HEK293 (cell line): ENCODE measurements at regions not wholly inside any gene's neighbourhood (a gene's known extent, or its start where the extent isn't known, plus 50 kb on each side); places are given as distances from the start of the nearest gene placed in this dataset.

ENCODE experiments used
- CTCF ChIA-PET: fragments of 350-600 bp; formaldehyde crosslinking; extraction: SDS; loops from one replicate; lab custom pipeline; 2021; ENCODE audit warnings: antibody characterized with exemption; lab: Yijun Ruan, JAX
- POLR2A ChIA-PET: fragments of 300-600 bp; formaldehyde crosslinking; extraction: SDS; loops from one replicate; lab custom pipeline; 2020; ENCODE audit warnings: antibody characterized with exemption, inconsistent platforms; lab: Yijun Ruan, JAX
- H3K27ac ChIP-seq: fragments of 200-500 bp; sonication (Bioruptor generic); 2 replicates; pipeline ENCODE4 v1.5.1; 2014; ENCODE audit warnings: low read depth, low read length, control low read depth, inconsistent platforms; ENCODE audit errors: extremely low read depth
- H3K36me3 ChIP-seq, 2 experiments: fragments of 200-500 bp in 1 of 2; sonication (Bioruptor generic) in 1 of 2; 1 replicate in 1 of 2; 2 replicates in 1 of 2; pipeline ENCODE4 v1.5.1; 2014 to 2017; ENCODE audit warnings: inconsistent platforms in 2 of 2, low read length in 2 of 2; ENCODE audit not compliant: control insufficient read depth in 2 of 2, insufficient read depth in 1 of 2
- H3K4me1 ChIP-seq: fragments of 200-500 bp; sonication (Bioruptor generic); 2 replicates; pipeline ENCODE4 v1.5.1; 2014; ENCODE audit warnings: mild to moderate bottlenecking, low read length, inconsistent platforms; ENCODE audit not compliant: control insufficient read depth, insufficient read depth
- H3K4me3 ChIP-seq: 2 replicates; pipeline ENCODE4 v1.5.1; 2011; ENCODE audit warnings: low read depth, mild to moderate bottlenecking, control low read depth, low read length, moderate library complexity
- H3K9me3 ChIP-seq: fragments of 200-500 bp; sonication (Bioruptor generic); 2 replicates; pipeline ENCODE4 v1.5.1; 2014; ENCODE audit warnings: low read depth, low read length, inconsistent platforms; ENCODE audit not compliant: control insufficient read depth, insufficient read depth
- EGR2 ChIP-seq: fragments of 450-650 bp; formaldehyde crosslinking; IDR thresholded peaks from 2 replicates; pipeline ENCODE4 v1.5.1; 2016; ENCODE audit warnings: low read depth, missing biosample characterization, missing genetic modification characterization
- KLF8 ChIP-seq: fragments of 450-650 bp; formaldehyde crosslinking; IDR thresholded peaks from 2 replicates; pipeline ENCODE4 v1.5.1; 2016; ENCODE audit warnings: missing biosample characterization, missing genetic modification characterization
- SETDB1 ChIP-seq: IDR thresholded peaks from one replicate; pipeline ENCODE4 v1.6.1; 2017; ENCODE audit warnings: mild to moderate bottlenecking, low read length, moderate library complexity, mixed read lengths; ENCODE audit not compliant: insufficient read length
- ZBTB21 ChIP-seq: fragments of 450-650 bp; formaldehyde crosslinking; IDR thresholded peaks from 2 replicates; pipeline ENCODE4 v1.5.1; 2017; ENCODE audit warnings: missing biosample characterization, missing genetic modification characterization
- ZNF121 ChIP-seq: fragments of 450-650 bp; formaldehyde crosslinking; IDR thresholded peaks from 2 replicates; pipeline ENCODE4 v1.5.1; 2016; ENCODE audit warnings: missing biosample characterization, missing genetic modification characterization
- ZNF266 ChIP-seq: fragments of 450-650 bp; formaldehyde crosslinking; IDR thresholded peaks from 2 replicates; pipeline ENCODE4 v1.5.1; 2016; ENCODE audit warnings: missing biosample characterization, missing genetic modification characterization, low read depth
- ZNF48 ChIP-seq: fragments of 450-650 bp; formaldehyde crosslinking; IDR thresholded peaks from 2 replicates; pipeline ENCODE4 v1.5.1; 2016; ENCODE audit warnings: missing biosample characterization, missing genetic modification characterization
- ZNF530 ChIP-seq: fragments of 450-650 bp; formaldehyde crosslinking; IDR thresholded peaks from 2 replicates; pipeline ENCODE4 v1.5.1; 2016; ENCODE audit warnings: low read depth, missing biosample characterization, missing genetic modification characterization
- ZNF623 ChIP-seq: fragments of 450-650 bp; formaldehyde crosslinking; IDR thresholded peaks from 2 replicates; pipeline ENCODE4 v1.5.1; 2016; ENCODE audit warnings: missing biosample characterization, missing genetic modification characterization
- ZXDB ChIP-seq: fragments of 450-650 bp; formaldehyde crosslinking; IDR thresholded peaks from 2 replicates; pipeline ENCODE4 v1.5.1; 2016; ENCODE audit warnings: missing biosample characterization, missing genetic modification characterization
- TF ChIP-seq, protein P1 (sequence below): fragments of 450-650 bp; formaldehyde crosslinking; IDR thresholded peaks from 2 replicates; pipeline ENCODE4 v1.5.1; 2016; ENCODE audit warnings: missing biosample characterization, missing genetic modification characterization, borderline replicate concordance
- TF ChIP-seq, protein P2 (sequence below): fragments of 450-650 bp; formaldehyde crosslinking; IDR thresholded peaks from 2 replicates; pipeline ENCODE4 v1.5.1; 2016; ENCODE audit warnings: missing biosample characterization, missing genetic modification characterization
- TF ChIP-seq, protein P3 (sequence below): fragments of 450-650 bp; formaldehyde crosslinking; IDR thresholded peaks from 2 replicates; pipeline ENCODE4 v1.5.1; 2016; ENCODE audit warnings: missing biosample characterization, missing genetic modification characterization
- TF ChIP-seq, protein P4 (sequence below): fragments of 450-650 bp; formaldehyde crosslinking; IDR thresholded peaks from 2 replicates; pipeline ENCODE4 v1.5.1; 2016; ENCODE audit warnings: missing biosample characterization, missing genetic modification characterization
- TF ChIP-seq, protein P5 (sequence below): fragments of 450-650 bp; formaldehyde crosslinking; conservative IDR thresholded peaks from 2 replicates; pipeline ENCODE4 v1.5.1; 2016; ENCODE audit warnings: low read depth, missing biosample characterization, missing genetic modification characterization
- TF ChIP-seq, protein P6 (sequence below): fragments of 450-650 bp; formaldehyde crosslinking; IDR thresholded peaks from 2 replicates; pipeline ENCODE4 v1.5.1; 2017; ENCODE audit warnings: missing biosample characterization, missing genetic modification characterization

DNA sequence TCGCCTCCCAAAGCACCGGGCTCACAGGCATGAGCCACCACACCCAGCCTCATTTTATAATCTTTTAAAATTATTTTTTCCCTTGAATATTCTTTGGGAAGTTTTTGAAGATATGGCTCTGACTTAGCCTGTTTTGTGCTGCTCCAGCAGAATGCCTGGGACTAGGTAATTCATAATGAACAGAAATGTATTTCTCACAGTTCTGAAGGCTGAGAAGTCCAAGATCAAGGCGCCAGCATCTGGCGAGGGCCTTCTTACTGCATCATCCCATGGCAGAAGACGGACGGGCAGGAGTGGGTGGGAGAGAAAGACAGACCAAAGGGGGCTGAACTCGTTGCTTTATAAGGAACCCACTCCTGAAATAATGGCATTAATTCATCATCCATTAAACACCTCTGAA, 99.0 kb upstream of the SLC25A33 start:
- no peak overlapping the region for H3K27ac ChIP-seq
- H3K9me3 ChIP-seq = no peaks in the 10 kb centered on the region
- H3K4me3 ChIP-seq = no peak overlapping the region
- H3K36me3 ChIP-seq = no peaks in the 10 kb centered on the region
- H3K4me1 ChIP-seq = no peaks in the 10 kb centered on the region
- TF ChIP-seq, protein P1, sequence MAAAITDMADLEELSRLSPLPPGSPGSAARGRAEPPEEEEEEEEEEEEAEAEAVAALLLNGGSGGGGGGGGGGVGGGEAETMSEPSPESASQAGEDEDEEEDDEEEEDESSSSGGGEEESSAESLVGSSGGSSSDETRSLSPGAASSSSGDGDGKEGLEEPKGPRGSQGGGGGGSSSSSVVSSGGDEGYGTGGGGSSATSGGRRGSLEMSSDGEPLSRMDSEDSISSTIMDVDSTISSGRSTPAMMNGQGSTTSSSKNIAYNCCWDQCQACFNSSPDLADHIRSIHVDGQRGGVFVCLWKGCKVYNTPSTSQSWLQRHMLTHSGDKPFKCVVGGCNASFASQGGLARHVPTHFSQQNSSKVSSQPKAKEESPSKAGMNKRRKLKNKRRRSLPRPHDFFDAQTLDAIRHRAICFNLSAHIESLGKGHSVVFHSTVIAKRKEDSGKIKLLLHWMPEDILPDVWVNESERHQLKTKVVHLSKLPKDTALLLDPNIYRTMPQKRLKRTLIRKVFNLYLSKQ (tag by site-specific recombination) = no peak
- TF ChIP-seq, protein P2, sequence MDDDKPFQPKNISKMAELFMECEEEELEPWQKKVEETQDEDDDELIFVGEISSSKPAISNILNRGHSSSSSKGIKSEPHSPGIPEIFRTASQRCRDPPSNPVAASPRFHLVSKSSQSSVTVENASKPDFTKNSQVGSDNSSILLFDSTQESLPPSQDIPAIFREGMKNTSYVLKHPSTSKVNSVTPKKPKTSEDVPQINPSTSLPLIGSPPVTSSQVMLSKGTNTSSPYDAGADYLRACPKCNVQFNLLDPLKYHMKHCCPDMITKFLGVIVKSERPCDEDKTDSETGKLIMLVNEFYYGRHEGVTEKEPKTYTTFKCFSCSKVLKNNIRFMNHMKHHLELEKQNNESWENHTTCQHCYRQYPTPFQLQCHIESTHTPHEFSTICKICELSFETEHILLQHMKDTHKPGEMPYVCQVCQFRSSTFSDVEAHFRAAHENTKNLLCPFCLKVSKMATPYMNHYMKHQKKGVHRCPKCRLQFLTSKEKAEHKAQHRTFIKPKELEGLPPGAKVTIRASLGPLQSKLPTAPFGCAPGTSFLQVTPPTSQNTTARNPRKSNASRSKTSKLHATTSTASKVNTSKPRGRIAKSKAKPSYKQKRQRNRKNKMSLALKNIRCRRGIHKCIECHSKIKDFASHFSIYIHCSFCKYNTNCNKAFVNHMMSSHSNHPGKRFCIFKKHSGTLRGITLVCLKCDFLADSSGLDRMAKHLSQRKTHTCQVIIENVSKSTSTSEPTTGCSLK (tag by site-specific recombination) = no peak
- TF ChIP-seq ZXDB (tag by site-specific recombination) (no peak), SETDB1 (no peak), ZNF530 (tag by site-specific recombination) (no peak), ZNF48 (no peak), EGR2 (tag by site-specific recombination) (no peak), ZNF266 (tag by site-specific recombination) (no peak), KLF8 (tag by site-specific recombination) (no peak), ZNF121 (tag by site-specific recombination) (no peak)
- TF ChIP-seq, protein P3, sequence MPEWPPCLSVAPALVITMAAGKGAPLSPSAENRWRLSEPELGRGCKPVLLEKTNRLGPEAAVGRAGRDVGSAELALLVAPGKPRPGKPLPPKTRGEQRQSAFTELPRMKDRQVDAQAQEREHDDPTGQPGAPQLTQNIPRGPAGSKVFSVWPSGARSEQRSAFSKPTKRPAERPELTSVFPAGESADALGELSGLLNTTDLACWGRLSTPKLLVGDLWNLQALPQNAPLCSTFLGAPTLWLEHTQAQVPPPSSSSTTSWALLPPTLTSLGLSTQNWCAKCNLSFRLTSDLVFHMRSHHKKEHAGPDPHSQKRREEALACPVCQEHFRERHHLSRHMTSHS = no peak
- TF ChIP-seq, protein P4, sequence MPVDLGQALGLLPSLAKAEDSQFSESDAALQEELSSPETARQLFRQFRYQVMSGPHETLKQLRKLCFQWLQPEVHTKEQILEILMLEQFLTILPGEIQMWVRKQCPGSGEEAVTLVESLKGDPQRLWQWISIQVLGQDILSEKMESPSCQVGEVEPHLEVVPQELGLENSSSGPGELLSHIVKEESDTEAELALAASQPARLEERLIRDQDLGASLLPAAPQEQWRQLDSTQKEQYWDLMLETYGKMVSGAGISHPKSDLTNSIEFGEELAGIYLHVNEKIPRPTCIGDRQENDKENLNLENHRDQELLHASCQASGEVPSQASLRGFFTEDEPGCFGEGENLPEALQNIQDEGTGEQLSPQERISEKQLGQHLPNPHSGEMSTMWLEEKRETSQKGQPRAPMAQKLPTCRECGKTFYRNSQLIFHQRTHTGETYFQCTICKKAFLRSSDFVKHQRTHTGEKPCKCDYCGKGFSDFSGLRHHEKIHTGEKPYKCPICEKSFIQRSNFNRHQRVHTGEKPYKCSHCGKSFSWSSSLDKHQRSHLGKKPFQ = no peak
- TF ChIP-seq, protein P5, sequence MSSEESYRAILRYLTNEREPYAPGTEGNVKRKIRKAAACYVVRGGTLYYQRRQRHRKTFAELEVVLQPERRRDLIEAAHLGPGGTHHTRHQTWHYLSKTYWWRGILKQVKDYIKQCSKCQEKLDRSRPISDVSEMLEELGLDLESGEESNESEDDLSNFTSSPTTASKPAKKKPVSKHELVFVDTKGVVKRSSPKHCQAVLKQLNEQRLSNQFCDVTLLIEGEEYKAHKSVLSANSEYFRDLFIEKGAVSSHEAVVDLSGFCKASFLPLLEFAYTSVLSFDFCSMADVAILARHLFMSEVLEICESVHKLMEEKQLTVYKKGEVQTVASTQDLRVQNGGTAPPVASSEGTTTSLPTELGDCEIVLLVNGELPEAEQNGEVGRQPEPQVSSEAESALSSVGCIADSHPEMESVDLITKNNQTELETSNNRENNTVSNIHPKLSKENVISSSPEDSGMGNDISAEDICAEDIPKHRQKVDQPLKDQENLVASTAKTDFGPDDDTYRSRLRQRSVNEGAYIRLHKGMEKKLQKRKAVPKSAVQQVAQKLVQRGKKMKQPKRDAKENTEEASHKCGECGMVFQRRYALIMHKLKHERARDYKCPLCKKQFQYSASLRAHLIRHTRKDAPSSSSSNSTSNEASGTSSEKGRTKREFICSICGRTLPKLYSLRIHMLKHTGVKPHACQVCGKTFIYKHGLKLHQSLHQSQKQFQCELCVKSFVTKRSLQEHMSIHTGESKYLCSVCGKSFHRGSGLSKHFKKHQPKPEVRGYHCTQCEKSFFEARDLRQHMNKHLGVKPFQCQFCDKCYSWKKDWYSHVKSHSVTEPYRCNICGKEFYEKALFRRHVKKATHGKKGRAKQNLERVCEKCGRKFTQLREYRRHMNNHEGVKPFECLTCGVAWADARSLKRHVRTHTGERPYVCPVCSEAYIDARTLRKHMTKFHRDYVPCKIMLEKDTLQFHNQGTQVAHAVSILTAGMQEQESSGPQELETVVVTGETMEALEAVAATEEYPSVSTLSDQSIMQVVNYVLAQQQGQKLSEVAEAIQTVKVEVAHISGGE = no peak
- TF ChIP-seq, protein P6, sequence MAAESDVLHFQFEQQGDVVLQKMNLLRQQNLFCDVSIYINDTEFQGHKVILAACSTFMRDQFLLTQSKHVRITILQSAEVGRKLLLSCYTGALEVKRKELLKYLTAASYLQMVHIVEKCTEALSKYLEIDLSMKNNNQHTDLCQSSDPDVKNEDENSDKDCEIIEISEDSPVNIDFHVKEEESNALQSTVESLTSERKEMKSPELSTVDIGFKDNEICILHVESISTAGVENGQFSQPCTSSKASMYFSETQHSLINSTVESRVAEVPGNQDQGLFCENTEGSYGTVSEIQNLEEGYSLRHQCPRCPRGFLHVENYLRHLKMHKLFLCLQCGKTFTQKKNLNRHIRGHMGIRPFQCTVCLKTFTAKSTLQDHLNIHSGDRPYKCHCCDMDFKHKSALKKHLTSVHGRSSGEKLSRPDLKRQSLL (tag by site-specific recombination) = no peak
- TF ChIP-seq, all 188 proteins: peak for 0
- CTCF ChIA-PET = interaction anchor here (1.2 kb wide), 1 partner anchor 15 kb away, joined by 4 read pairs; no protein-coding TSS in a partner anchor
- POLR2A ChIA-PET = no interaction called here

DNA sequence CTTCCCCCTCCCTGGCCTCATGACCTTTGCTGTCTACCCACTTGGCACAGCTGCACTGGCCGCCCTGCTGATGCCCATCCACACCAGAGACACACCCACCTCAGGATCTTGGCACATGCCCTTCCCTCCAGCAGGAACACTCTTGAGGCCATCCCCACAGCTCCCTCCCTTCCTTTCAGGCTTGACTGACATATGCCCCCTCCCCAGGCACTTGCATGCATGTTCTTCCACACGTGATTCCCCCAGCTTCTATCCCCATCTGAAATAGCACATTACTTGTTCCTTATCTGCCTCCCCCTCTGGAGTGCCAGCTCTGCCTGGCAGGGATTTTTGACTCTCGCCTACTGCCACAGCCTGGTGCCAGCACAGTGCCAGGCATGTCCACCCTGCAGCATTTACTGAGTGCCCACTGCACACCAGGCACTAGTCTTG, 98.5 kb upstream of the SLC25A33 start:
- no peaks in the 10 kb centered on the region for H3K9me3 ChIP-seq
- no peak overlapping the region for H3K4me3 ChIP-seq
- H3K4me1 ChIP-seq = no peaks in the 10 kb centered on the region
- H3K27ac ChIP-seq = no peak overlapping the region
- no peaks in the 10 kb centered on the region for H3K36me3 ChIP-seq
- ChIA-PET POLR2A (no interaction called here), CTCF (interaction anchor here (0.7 to 1.2 kb wide), 2 partner anchors 15 to 184 kb away, joined by 4 to 6 read pairs; no protein-coding TSS in a partner anchor)
- TF ChIP-seq ZNF623 = peak; percentile 31; the same call in 1 of the 2 replicates
- TF ChIP-seq ZBTB21 (tag by site-specific recombination) = no peak
